Colonic mucosa (tissue), 4 donors: ENCODE measurements at regions not wholly inside any gene's neighbourhood (a gene's known extent, or its start where the extent isn't known, plus 50 kb on each side); places are given as distances from the start of the nearest gene placed in this dataset.
A peak's percentile ranks its signal among the peaks of the same experiment; 100 is the strongest.

Experiments
- DNase-seq: peaks from one replicate; pipeline ENCODE4 v3.0.0-alpha.2; 2020
- H3K27ac ChIP-seq: fragments of 200-600 bp; one replicate; pipeline ENCODE4 v1.8.0; 2021
- H3K27me3 ChIP-seq: fragments of 200-600 bp; one replicate; pipeline ENCODE4 v1.8.0; 2021
- H3K36me3 ChIP-seq: fragments of 200-600 bp; one replicate; pipeline ENCODE4 v1.8.0; 2021
- H3K4me1 ChIP-seq: fragments of 200-600 bp; one replicate; pipeline ENCODE4 v1.8.0; 2021; ENCODE audit warnings: mild to moderate bottlenecking
- H3K4me3 ChIP-seq: fragments of 200-600 bp; one replicate; pipeline ENCODE4 v1.8.0; 2021
- H3K9ac ChIP-seq, 2 donors: one replicate each; pipeline ENCODE4 v1.7.0; 2013; ENCODE audit warnings: control low read depth in 2 of 2, low read depth in 2 of 2, low read length in 2 of 2
- H3K9me3 ChIP-seq: fragments of 200-600 bp; one replicate; pipeline ENCODE4 v1.8.0; 2021
- intact Hi-C: fragments of 100-400 bp; cut with DNase I; formaldehyde crosslinking; loops from one replicate; pipeline ENCODE4 v1.14.1; 2022
- TF ChIP-seq, protein P1 (sequence below): fragments of 200-600 bp; IDR thresholded peaks from one replicate; pipeline ENCODE4 v1.8.0; 2022; ENCODE audit warnings: antibody characterized with exemption, mild to moderate bottlenecking
- donor health status: healthy.
- donor health status: DM: no; HTN: no; CAD: no.
- donor health status: DM: no; HTN: no; CAD: no.

- Histone ChIP-seq H3K4me3 (no peak overlapping the region), H3K36me3 (no peaks in the 10 kb centered on the region)
Measured at GRCh38 chr5:89349246-89349980, 466.4 kb upstream of the MEF2C start.

GRCh38 chr5:89346573-89346972 lies 463.6 kb upstream of the MEF2C start:
- no peaks in the 10 kb centered on the region for H3K9me3 ChIP-seq
- H3K36me3 ChIP-seq = no peaks in the 10 kb centered on the region
- intact Hi-C loops = no loop called here
- H3K9ac ChIP-seq = no peak overlapping the region
- H3K4me3 ChIP-seq = no peak overlapping the region
- no peaks in the 10 kb centered on the region for H3K4me1 ChIP-seq
- TF ChIP-seq, protein P1, sequence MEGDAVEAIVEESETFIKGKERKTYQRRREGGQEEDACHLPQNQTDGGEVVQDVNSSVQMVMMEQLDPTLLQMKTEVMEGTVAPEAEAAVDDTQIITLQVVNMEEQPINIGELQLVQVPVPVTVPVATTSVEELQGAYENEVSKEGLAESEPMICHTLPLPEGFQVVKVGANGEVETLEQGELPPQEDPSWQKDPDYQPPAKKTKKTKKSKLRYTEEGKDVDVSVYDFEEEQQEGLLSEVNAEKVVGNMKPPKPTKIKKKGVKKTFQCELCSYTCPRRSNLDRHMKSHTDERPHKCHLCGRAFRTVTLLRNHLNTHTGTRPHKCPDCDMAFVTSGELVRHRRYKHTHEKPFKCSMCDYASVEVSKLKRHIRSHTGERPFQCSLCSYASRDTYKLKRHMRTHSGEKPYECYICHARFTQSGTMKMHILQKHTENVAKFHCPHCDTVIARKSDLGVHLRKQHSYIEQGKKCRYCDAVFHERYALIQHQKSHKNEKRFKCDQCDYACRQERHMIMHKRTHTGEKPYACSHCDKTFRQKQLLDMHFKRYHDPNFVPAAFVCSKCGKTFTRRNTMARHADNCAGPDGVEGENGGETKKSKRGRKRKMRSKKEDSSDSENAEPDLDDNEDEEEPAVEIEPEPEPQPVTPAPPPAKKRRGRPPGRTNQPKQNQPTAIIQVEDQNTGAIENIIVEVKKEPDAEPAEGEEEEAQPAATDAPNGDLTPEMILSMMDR = no peak
- H3K27me3 ChIP-seq = no peaks in the 10 kb centered on the region
- no peak for DNase-seq
- no peak overlapping the region for H3K27ac ChIP-seq

More at GRCh38 chr5:89349246-89349980, 466.4 kb upstream of the MEF2C start:
- Histone ChIP-seq H3K4me1 (no peaks in the 10 kb centered on the region), H3K9me3 (no peaks in the 10 kb centered on the region), H3K27me3 (no peaks in the 10 kb centered on the region), H3K9ac (no peak overlapping the region), H3K27ac (no peak overlapping the region)
- no peak for DNase-seq
- intact Hi-C loops = no loop called here
- TF ChIP-seq, protein P1 = no peak

DNA sequence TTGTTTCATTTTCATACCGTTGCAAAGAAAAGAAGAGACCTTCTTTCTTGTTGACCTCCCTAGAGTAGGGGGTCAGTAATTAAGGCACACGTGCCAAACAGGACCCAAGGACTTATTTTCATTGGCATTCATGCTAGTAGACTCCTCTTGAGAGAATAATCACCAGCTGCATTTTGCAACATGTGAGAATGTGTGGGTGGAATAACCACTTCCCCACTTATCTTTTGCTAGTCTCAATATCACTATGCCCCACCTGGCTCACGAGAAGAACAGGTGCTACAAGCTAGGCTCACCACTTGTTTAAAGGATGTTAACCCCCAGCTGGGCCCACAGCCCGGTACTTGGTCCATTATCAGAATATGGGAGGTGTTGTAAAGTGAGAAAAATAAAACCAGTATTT lies 460.7 kb upstream of the MEF2C start:
- H3K9ac ChIP-seq = no peak overlapping the region
- intact Hi-C loops = no loop called here
- no peaks in the 10 kb centered on the region for H3K9me3 ChIP-seq
- H3K27ac ChIP-seq = no peak overlapping the region
- TF ChIP-seq, protein P1 = no peak
- H3K27me3 ChIP-seq = no peaks in the 10 kb centered on the region
- DNase-seq = peak; percentile 19
- no peaks in the 10 kb centered on the region for H3K4me1 ChIP-seq
- no peak overlapping the region for H3K4me3 ChIP-seq
- no peaks in the 10 kb centered on the region for H3K36me3 ChIP-seq

DNA sequence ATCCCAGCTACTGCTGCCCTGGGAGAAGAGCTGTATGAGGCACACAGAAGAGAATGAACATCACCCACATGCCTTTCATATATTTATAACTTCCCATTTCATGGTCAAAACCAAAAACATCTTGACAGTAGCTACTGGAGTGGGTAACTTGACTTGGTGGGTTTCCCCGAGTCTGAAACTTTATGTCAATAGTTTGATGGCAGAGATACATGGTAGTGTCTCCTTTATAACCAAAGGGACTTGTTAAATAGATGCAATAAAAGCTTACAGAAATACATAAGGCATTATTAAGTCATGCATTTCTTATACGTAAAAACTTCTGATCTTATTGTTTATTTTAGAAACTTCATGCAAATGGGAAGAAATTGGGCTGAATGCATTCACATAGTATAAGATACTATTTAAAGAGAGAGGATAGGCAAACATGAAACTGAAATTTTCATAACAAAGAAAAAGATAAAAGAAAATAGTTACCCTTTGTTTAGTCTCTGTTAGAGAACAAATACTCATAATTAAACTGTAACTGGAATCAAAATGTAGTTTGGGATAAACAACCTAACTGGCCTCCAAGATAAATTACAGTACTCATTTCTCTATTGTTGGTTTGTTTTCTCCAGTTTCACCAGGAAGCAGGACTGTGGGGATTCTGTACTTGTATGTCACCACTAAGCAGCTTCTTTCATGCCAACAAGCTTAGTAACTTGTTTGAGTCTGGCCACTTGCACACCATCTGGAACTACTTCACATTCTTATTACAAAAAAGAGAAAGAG lies 459.3 kb upstream of the MEF2C start:
- no peak overlapping the region for H3K4me3 ChIP-seq
- no peak overlapping the region for H3K9ac ChIP-seq
- H3K36me3 ChIP-seq = no peaks in the 10 kb centered on the region
- TF ChIP-seq, protein P1 = no peak
- no peak overlapping the region for H3K27ac ChIP-seq
- intact Hi-C loops = no loop called here
- H3K27me3 ChIP-seq = no peaks in the 10 kb centered on the region
- H3K4me1 ChIP-seq = no peaks in the 10 kb centered on the region
- H3K9me3 ChIP-seq = no peaks in the 10 kb centered on the region
- no peak for DNase-seq

GRCh38 chr5:89338935-89339334 lies 456.0 kb upstream of the MEF2C start:
- H3K9me3 ChIP-seq = no peaks in the 10 kb centered on the region
- no peak overlapping the region for H3K4me3 ChIP-seq
- H3K36me3 ChIP-seq = no peaks in the 10 kb centered on the region
- TF ChIP-seq, protein P1 = no peak
- H3K4me1 ChIP-seq = no peaks in the 10 kb centered on the region
- no peak for DNase-seq
- no peaks in the 10 kb centered on the region for H3K27me3 ChIP-seq
- H3K27ac ChIP-seq = no peak overlapping the region
- H3K9ac ChIP-seq = no peak overlapping the region
- intact Hi-C loops = no loop called here
